ENCODE measurements at regions not wholly inside any gene's neighbourhood (a gene's known extent, or its start where the extent isn't known, plus 50 kb on each side); places are given as distances from the start of the nearest gene placed in this dataset.

GRCh38 chr10:124213899-124214510 lies 120.6 kb upstream of the CHST15 start:
- peaks cover 30% of the 10 kb centered on the region for H3K4me1 Mint-ChIP-seq
- no peak overlapping the region for H3K4me3 Mint-ChIP-seq
- H3K9me3 Mint-ChIP-seq = peaks cover 16% of the 10 kb centered on the region
- no peak for TF ChIP-seq CTCF (IDR thresholded peaks at IDR 0.05; ENCODE audit: unreplicated experiment in 3 of 3)
- no peaks in the 10 kb centered on the region for H3K36me3 Mint-ChIP-seq (ENCODE audit: low read depth)
- peaks cover 18% of the 10 kb centered on the region for H3K27me3 Mint-ChIP-seq (ENCODE audit: low read depth)
- H3K27ac Mint-ChIP-seq = peak overlapping the region; percentile 32 to 85 (median 77)

DNA sequence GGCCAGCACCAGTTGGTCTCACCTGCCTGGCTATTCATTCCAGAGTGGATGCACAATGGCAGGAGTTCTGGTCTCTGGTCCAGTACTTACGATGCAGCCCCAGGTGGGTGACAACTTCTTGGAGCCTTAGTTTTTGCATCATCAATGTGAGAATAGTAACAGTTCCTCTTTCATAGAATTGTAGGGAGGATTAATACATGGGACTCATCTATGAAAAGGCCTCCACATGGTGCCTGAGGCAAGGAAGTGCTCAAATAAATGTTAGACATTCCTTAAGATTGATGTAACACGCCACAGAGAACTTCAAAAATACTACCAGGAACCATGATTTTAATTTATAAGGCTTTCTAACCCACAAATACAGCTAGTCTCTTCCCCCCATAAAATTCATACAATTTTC lies 120.1 kb upstream of the CHST15 start:
- no peak for TF ChIP-seq CTCF (IDR thresholded peaks at IDR 0.05; ENCODE audit: unreplicated experiment in 3 of 3)
- Mint-ChIP-seq H3K4me3 (no peak overlapping the region), H3K9me3 (peaks cover 16% of the 10 kb centered on the region), H3K4me1 (peaks cover 26% of the 10 kb centered on the region), H3K27ac (peak overlapping the region in 2 of 3 experiments; percentile 77 to 85), H3K27me3 (ENCODE audit: low read depth) (peaks cover 17% of the 10 kb centered on the region), H3K36me3 (ENCODE audit: low read depth) (no peaks in the 10 kb centered on the region)

DNA sequence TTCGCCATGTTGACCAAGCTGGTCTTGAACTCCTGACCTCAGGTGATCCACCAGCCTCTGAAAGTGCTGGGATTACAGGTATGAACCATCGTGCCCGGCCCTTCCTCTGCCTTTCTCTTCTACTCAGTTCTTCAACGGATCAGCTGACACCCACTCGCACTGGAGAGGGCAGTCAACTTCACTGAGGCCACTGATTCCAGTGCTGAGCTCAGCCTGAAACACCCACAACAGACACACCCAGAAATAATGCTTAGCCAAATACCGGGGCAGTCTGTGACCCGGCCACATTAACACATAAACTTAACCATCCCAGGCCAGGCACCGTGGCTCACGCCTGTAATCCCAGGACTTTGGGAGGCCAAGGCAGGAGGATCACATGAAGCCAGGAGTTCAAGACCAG lies 119.3 kb upstream of the CHST15 start:
- H3K4me1 Mint-ChIP-seq = peaks cover 26% of the 10 kb centered on the region
- H3K36me3 Mint-ChIP-seq (ENCODE audit: low read depth) = no peaks in the 10 kb centered on the region
- no peak overlapping the region for H3K4me3 Mint-ChIP-seq
- no peak for TF ChIP-seq CTCF (IDR thresholded peaks at IDR 0.05; ENCODE audit: unreplicated experiment in 3 of 3)
- peaks cover 16% of the 10 kb centered on the region for H3K9me3 Mint-ChIP-seq
- H3K27ac Mint-ChIP-seq = no peak overlapping the region
- peaks cover 17% of the 10 kb centered on the region for H3K27me3 Mint-ChIP-seq (ENCODE audit: low read depth)

DNA sequence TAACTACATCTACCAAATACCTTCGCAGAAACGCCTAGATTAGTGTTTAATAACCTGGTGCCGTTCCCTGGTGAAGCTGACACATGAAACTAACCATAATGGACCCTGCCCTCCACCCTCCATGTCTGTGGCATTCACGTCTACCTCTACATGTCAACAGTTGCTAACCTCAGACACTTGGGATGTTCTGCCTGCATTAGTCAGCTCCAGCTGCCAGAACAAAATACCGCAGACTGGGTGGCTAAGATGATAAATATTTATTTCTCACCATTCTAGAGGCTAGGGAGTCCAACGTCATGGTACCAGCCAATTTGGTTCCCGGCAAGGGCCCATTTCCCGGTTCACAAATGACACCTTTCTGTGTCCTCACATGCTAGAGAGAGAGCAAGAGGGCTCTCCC lies 118.5 kb upstream of the CHST15 start:
- Mint-ChIP-seq H3K36me3 (ENCODE audit: low read depth) (no peaks in the 10 kb centered on the region), H3K9me3 (peaks cover 20% of the 10 kb centered on the region), H3K27me3 (ENCODE audit: low read depth) (peaks cover 13% of the 10 kb centered on the region), H3K27ac (no peak overlapping the region), H3K4me1 (peaks cover 21% of the 10 kb centered on the region), H3K4me3 (no peak overlapping the region)
- no peak for TF ChIP-seq CTCF (IDR thresholded peaks at IDR 0.05; ENCODE audit: unreplicated experiment in 3 of 3)

DNA sequence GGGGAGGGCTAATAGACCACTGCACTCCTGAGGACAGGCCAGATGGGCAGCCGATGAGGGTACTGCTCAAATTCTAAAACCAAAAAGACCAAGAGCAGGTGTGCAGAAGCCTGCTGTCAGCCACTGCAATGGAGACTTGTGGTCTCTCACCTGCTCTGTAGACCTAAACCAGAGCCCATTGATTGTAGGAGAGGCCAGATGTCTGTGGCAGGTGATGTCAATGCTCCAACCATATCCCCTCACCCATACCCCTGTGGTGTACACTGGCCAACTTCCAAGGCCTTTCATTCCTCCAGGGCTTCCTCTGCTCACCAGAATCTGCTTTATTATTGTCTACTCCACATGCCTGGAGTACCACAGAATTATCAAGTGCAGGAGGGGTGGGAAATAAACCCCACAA lies 116.9 kb upstream of the CHST15 start:
- peaks cover 26% of the 10 kb centered on the region for H3K4me1 Mint-ChIP-seq
- no peak overlapping the region for H3K27ac Mint-ChIP-seq
- H3K36me3 Mint-ChIP-seq (ENCODE audit: low read depth) = no peaks in the 10 kb centered on the region
- peaks cover 17% of the 10 kb centered on the region for H3K27me3 Mint-ChIP-seq (ENCODE audit: low read depth)
- TF ChIP-seq CTCF (IDR thresholded peaks at IDR 0.05; ENCODE audit: unreplicated experiment in 3 of 3) = no peak
- H3K4me3 Mint-ChIP-seq = no peak overlapping the region
- H3K9me3 Mint-ChIP-seq = peaks cover 20% of the 10 kb centered on the region

DNA sequence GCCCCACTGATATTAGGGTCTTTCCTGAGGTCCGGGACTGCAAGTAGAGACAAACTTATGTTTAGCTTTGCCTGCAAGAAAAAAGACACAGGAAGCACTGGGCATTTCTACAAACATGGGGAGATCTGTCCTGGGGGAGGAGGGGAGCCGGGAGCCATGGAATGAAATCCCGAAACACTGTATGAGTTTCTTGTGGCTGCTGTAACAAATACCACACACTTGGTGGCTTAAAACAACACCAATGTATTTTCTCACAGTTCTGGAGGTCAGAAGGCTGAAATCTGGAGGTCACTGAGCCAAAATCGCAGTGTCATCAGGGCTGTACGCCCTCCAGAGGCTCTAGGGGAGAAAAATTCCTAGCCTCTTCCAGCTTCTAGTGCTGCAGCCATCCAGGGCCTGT lies 114.0 kb upstream of the CHST15 start:
- Mint-ChIP-seq H3K9me3 (peaks cover 22% of the 10 kb centered on the region), H3K4me1 (peaks cover 14% of the 10 kb centered on the region), H3K27me3 (ENCODE audit: low read depth) (peaks cover 22% of the 10 kb centered on the region), H3K36me3 (ENCODE audit: low read depth) (no peaks in the 10 kb centered on the region), H3K4me3 (no peak overlapping the region), H3K27ac (no peak overlapping the region)
- TF ChIP-seq CTCF (IDR thresholded peaks at IDR 0.05; ENCODE audit: unreplicated experiment in 3 of 3) = no peak

Data from nephron (organoid).